ENCODE measurements at regions not wholly inside any gene's neighbourhood (a gene's known extent, or its start where the extent isn't known, plus 50 kb on each side); places are given as distances from the start of the nearest gene placed in this dataset.

DNA sequence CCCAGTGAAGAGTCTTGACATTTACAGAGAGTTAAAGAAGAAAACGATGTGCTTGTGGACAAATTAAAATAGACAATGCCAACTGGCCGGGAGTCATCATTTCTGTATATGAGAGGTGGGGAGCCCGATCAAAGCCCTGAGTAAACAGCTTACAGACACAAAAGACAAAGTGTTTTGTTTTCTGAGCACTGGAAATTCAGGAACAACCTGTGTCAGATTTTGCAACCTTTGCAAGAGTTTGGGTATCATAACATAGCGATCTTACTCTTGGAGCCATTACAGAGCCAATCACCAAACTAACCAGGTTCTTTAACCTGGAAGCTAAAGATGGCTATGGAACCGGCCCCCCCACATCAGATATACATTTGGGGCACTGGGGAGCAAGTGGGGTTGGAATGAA lies 101.9 kb upstream of the LRIG1 start:
- no peak for DNase-seq (ENCODE audit: low read depth)
- TF ChIP-seq, protein P1, sequence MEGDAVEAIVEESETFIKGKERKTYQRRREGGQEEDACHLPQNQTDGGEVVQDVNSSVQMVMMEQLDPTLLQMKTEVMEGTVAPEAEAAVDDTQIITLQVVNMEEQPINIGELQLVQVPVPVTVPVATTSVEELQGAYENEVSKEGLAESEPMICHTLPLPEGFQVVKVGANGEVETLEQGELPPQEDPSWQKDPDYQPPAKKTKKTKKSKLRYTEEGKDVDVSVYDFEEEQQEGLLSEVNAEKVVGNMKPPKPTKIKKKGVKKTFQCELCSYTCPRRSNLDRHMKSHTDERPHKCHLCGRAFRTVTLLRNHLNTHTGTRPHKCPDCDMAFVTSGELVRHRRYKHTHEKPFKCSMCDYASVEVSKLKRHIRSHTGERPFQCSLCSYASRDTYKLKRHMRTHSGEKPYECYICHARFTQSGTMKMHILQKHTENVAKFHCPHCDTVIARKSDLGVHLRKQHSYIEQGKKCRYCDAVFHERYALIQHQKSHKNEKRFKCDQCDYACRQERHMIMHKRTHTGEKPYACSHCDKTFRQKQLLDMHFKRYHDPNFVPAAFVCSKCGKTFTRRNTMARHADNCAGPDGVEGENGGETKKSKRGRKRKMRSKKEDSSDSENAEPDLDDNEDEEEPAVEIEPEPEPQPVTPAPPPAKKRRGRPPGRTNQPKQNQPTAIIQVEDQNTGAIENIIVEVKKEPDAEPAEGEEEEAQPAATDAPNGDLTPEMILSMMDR (conservative IDR thresholded peaks at IDR 0.05; ENCODE audit: low read depth, low read length) = no peak
- H3K4me3 ChIP-seq (ENCODE audit: low read depth, low read length) = no peak overlapping the region

DNA sequence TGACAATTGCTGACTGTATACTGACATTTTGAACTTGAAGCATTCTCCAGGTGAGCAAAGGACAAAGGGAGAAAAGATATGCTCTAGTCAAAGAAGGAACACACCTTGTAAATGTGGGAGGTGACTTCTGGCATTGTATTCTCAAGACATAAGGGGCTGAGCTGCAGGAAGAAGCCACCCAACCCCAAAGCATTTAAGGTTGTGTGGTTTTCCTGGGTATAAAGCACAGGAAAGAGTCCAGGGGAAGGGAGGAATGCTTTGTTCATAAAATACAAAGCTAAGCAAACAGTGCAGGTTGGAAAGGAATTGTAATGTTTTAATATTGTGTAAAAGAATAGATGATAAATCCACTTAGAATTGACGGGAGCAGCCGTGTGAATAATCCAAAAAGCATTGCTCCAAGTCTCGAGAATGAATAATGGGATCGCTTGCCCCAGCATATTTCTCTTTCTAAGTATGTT lies 102.4 kb upstream of the LRIG1 start:
- TF ChIP-seq, protein P1 (conservative IDR thresholded peaks at IDR 0.05; ENCODE audit: low read depth, low read length) = no peak
- no peak for DNase-seq (ENCODE audit: low read depth)
- no peak overlapping the region for H3K4me3 ChIP-seq (ENCODE audit: low read depth, low read length)

DNA sequence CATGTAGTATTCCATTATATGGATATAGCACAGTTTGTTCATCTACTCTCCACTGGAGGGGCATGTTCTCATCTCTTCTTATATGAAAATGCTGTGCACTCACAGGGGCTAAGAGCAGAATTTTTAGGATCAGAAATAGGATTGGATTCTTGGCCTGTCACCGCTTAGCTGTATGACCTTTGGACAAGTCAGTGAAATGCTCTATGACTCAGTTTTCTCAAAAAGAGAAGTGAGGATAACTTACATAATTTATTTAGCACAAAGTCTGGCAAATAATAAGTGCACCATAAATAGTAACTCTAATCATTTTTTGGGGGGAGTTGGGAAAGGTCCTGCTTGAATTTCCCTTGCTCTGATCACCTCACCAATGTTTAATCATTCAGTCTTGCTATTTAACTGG lies 103.7 kb upstream of the LRIG1 start:
- DNase-seq (ENCODE audit: low read depth) = no peak
- H3K4me3 ChIP-seq (ENCODE audit: low read depth, low read length) = no peak overlapping the region
- TF ChIP-seq, protein P1 (conservative IDR thresholded peaks at IDR 0.05; ENCODE audit: low read depth, low read length) = no peak

DNA sequence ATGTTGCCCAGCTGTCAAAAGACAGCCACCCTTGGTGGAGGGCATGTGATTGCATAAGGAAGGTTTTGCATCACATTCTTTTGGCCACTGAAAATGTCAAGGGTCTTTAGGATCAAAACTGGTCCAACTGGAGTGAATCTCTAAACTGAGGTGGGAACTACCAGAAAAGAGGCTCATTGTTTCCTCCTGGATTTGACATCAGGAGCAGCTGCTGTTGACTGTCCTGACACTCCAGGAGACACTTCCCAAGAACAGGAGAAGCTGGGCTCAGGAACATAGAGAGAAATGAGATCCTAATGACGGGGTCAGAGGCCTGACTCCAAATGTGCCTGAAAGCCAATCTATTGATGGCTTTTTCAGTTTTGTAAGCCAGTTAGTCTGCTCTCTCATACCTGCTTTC lies 105.3 kb upstream of the LRIG1 start:
- no peak for DNase-seq (ENCODE audit: low read depth)
- TF ChIP-seq, protein P1 (conservative IDR thresholded peaks at IDR 0.05; ENCODE audit: low read depth, low read length) = no peak
- no peak overlapping the region for H3K4me3 ChIP-seq (ENCODE audit: low read depth, low read length)

DNA sequence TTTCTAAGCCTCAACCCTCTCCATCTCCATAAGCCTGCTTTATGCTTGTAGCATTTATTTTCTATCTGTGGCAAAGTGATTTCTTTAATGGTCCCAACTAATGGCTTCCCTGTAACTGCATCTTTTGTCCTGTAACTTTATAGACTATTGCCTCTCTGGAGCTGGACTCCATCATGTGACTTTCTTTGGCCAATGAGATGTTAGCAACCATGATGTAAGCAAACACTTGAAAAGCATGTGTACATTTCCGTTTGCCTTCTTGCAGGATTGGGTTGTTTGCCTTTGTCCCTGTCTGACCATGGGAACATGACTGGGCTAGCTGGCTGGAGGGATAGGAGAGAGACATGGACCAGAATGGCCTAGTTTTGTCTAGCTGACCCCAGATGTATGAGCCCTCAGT lies 106.0 kb upstream of the LRIG1 start:
- DNase-seq (ENCODE audit: low read depth) = no peak
- TF ChIP-seq, protein P1 (conservative IDR thresholded peaks at IDR 0.05; ENCODE audit: low read depth, low read length) = no peak

DNA sequence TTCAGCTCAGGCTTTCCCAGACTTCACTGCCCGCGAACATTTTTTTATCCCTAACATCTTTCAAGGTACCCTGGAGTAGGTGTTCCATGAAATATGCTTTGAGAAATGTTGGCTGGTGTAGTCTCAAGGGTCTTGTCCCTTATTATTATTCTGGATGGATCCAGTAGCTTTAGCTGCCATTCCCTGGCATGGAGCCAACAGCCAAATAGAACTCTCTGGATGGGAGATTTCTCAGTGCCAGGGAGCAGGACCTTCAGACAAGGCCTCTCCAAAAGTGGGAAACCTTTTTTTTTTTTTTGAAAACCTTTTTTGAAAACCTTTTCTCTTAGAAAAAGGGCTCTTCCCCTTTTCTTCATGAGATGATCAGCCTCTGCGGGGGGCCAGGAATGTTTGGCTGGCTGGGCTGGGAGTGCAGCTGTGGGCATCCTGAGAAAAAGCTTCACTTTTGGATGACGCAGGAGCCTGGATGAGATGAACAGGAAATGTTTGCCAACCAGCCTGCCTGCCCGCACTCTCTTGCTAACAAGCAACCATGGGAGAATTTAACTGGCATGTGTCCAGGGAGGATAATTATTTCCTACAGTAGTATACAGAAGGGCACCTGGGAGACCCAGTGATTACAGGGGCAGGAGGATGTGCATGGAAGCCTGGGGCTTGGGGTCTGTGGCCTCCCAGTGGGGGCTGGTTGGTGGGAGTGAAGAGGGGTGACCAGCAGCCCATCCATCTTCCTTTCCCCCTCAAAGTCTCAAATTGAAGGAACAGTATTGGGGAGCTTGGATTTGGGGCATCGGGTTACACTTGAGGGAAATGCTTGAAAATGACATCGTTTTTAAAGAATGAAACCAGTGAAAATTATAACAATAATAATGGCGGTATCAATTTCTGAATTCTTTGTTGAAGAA lies 109.1 kb upstream of the LRIG1 start:
- H3K4me3 ChIP-seq (ENCODE audit: low read depth, low read length) = no peak overlapping the region
- TF ChIP-seq, protein P1 (conservative IDR thresholded peaks at IDR 0.05; ENCODE audit: low read depth, low read length) = no peak
- peak; percentile 93 for DNase-seq (ENCODE audit: low read depth)

More for the DNA sequence above, 106.0 kb upstream of the LRIG1 start:
- no peak overlapping the region for H3K4me3 ChIP-seq (ENCODE audit: low read depth, low read length)

DNA sequence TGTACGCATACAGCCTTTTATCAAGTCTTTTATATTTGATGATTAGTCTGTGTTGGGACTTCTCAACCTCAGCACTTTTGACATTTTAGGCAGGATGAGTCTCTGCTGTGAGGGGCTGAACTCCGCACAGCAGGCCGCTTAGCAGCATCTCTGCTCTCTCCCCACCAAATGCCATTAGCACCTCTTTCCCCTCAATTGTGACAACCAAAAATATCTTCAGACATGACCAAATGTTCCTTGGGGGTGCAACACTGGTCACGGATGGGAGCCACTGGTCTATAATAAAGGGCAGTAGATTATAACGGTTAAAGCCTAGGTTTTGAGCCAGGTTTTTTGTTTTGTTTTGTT lies 109.7 kb upstream of the LRIG1 start:
- TF ChIP-seq, protein P1 (conservative IDR thresholded peaks at IDR 0.05; ENCODE audit: low read depth, low read length) = no peak
- no peak for DNase-seq (ENCODE audit: low read depth)
- no peak overlapping the region for H3K4me3 ChIP-seq (ENCODE audit: low read depth, low read length)

All from choroid plexus epithelial cell (primary cell).